GM12878 (cell line): ENCODE measurements at regions not wholly inside any gene's neighbourhood (a gene's known extent, or its start where the extent isn't known, plus 50 kb on each side); places are given as distances from the start of the nearest gene placed in this dataset.

Source experiments
- ATAC-seq: fragments of 200-7000 bp; cut with Tn5 transposase; 3 replicates; pipeline ENCODE4 v1.9.1; 2020; ENCODE audit warnings: mild to moderate bottlenecking, moderate library complexity
- BruUV-seq: library from RNA; stranded (reverse); fragments of 400-500 nt; replicated peaks from 2 replicates; lab custom pipeline; 2021; lab: Mats Ljungman, UMichigan
- CTCF ChIA-PET: fragments of 300-600 bp; sonication (Branson Sonifier 250); formaldehyde crosslinking; extraction: SDS; loops from one replicate; lab custom pipeline; 2021; ENCODE audit warnings: inconsistent platforms; lab: Yijun Ruan, JAX
- POLR2A ChIA-PET: fragments of 350-600 bp; formaldehyde crosslinking; extraction: SDS; loops from one replicate; lab custom pipeline; 2021; ENCODE audit warnings: inconsistent platforms; lab: Charles Lee
- RAD21 ChIA-PET: fragments of 300-600 bp; sonication (Branson Sonifier 250); formaldehyde crosslinking; loops from one replicate; lab custom pipeline; 2023; ENCODE audit warnings: antibody characterized with exemption; ENCODE audit not compliant: unreplicated experiment; lab: Charles Lee
- SMC1A ChIA-PET: fragments of 300-600 bp; sonication (Branson Sonifier 250); formaldehyde crosslinking; loops from one replicate; lab custom pipeline; 2023; ENCODE audit not compliant: unreplicated experiment, uncharacterized antibody; lab: Charles Lee
- DNase-seq: peaks from one replicate; pipeline ENCODE4 v3.0.0-alpha.2; 2011; ENCODE audit warnings: low read depth, low spot score
- FAIRE-seq: peaks from 3 replicates; lab custom pipeline; 2011; peaks lifted over from hg19 to GRCh38; lab: Jason Lieb, UNC
- H2AFZ ChIP-seq: 2 replicates; pipeline ENCODE4 v1.6.0; 2011; ENCODE audit warnings: low read depth, low read length, control low read depth; ENCODE audit not compliant: control insufficient read depth
- H3K27ac ChIP-seq: 2 replicates; pipeline ENCODE4 v1.5.1; 2011; ENCODE audit warnings: control low read depth; ENCODE audit not compliant: control insufficient read depth, insufficient read depth
- H3K27me3 ChIP-seq, 2 experiments: replicated peaks in 1 of 2; 2 replicates each; pipeline versions ENCODE4 v1.6.0 to v1.6.1; 2011; ENCODE audit warnings: low read length in 1 of 2; ENCODE audit not compliant: control insufficient read depth in 2 of 2, insufficient read depth in 2 of 2
- H3K36me3 ChIP-seq, 2 experiments: 2 replicates each; pipeline ENCODE4 v1.5.1; 2011; ENCODE audit warnings: low read length in 1 of 2; ENCODE audit not compliant: control insufficient read depth in 2 of 2, insufficient read depth in 2 of 2
- H3K4me1 ChIP-seq: 2 replicates; pipeline ENCODE4 v1.6.1; 2011; ENCODE audit warnings: mild to moderate bottlenecking, low read length, moderate library complexity, mixed read lengths; ENCODE audit not compliant: control insufficient read depth, insufficient read depth
- H3K4me2 ChIP-seq: 2 replicates; pipeline ENCODE4 v1.6.0; 2011; ENCODE audit warnings: control low read depth; ENCODE audit not compliant: control insufficient read depth, insufficient read depth
- H3K4me3 ChIP-seq: fragments of 200-600 bp; sonication (generic); 2 replicates; pipeline ENCODE4 v1.5.1; 2016
- H3K79me2 ChIP-seq: 2 replicates; pipeline ENCODE4 v1.6.0; 2011; ENCODE audit warnings: low read length; ENCODE audit not compliant: control insufficient read depth, insufficient read depth
- H3K9ac ChIP-seq: 2 replicates; pipeline ENCODE4 v1.8.0; 2011; ENCODE audit warnings: low read length, control low read depth, mixed read lengths; ENCODE audit not compliant: control insufficient read depth, insufficient read depth
- H3K9me3 ChIP-seq: replicated peaks from 3 replicates; pipeline ENCODE4 v1.5.1; 2011; ENCODE audit warnings: mild to moderate bottlenecking, low read length; ENCODE audit not compliant: control insufficient read depth, insufficient read depth
- H4K20me1 ChIP-seq: 2 replicates; pipeline ENCODE4 v1.6.0; 2011; ENCODE audit not compliant: control insufficient read depth, insufficient read depth
- ASH2L ChIP-seq: fragments of 300-600, 200-600 bp; sonication (generic); IDR thresholded peaks from 2 replicates; pipeline ENCODE4 v1.6.1; 2017; ENCODE audit warnings: low read depth, mild to moderate bottlenecking, borderline replicate concordance
- CREM ChIP-seq: IDR thresholded peaks from 2 replicates; pipeline ENCODE4 v1.6.1; 2014; ENCODE audit warnings: antibody characterized with exemption, low read depth
- DPF2 ChIP-seq: fragments of 450-650 bp; IDR thresholded peaks from 2 replicates; pipeline ENCODE4 v1.6.1; 2017; ENCODE audit warnings: mild to moderate bottlenecking
- E2F8 ChIP-seq: fragments of 450-650 bp; IDR thresholded peaks from 2 replicates; pipeline ENCODE4 v1.6.1; 2018; ENCODE audit warnings: mild to moderate bottlenecking, low read depth, moderate library complexity; ENCODE audit not compliant: partially characterized antibody
- E4F1 ChIP-seq: fragments of 450-650 bp; IDR thresholded peaks from 2 replicates; pipeline ENCODE4 v1.6.1; 2018; ENCODE audit warnings: borderline replicate concordance, mild to moderate bottlenecking; ENCODE audit not compliant: partially characterized antibody
- FOXK2 ChIP-seq: fragments of 450-650 bp; IDR thresholded peaks from 2 replicates; pipeline ENCODE4 v1.6.1; 2017; ENCODE audit warnings: mild to moderate bottlenecking, moderate library complexity
- HDAC2 ChIP-seq: fragments of 200-600 bp; sonication (generic); IDR thresholded peaks from 2 replicates; pipeline ENCODE4 v1.6.1; 2017
- HDAC6 ChIP-seq: fragments of 200-600 bp; sonication (generic); IDR thresholded peaks from one replicate; pipeline ENCODE4 v1.8.0; 2017; ENCODE audit warnings: antibody characterized with exemption; ENCODE audit not compliant: unreplicated experiment
- MEF2B ChIP-seq: fragments of 450-650 bp; IDR thresholded peaks from 2 replicates; pipeline ENCODE4 v1.6.1; 2018; ENCODE audit warnings: mild to moderate bottlenecking, moderate library complexity; ENCODE audit not compliant: partially characterized antibody, poor library complexity, severe bottlenecking
- PAX5 ChIP-seq: IDR thresholded peaks from 2 replicates; pipeline ENCODE4 v1.6.1; 2011; ENCODE audit warnings: low read depth, low read length, borderline replicate concordance
- SREBF2 ChIP-seq: IDR thresholded peaks from 2 replicates; pipeline ENCODE4 v1.6.1; 2012; ENCODE audit warnings: mild to moderate bottlenecking, low read length
- SUPT20H ChIP-seq: IDR thresholded peaks from 2 replicates; pipeline ENCODE4 v1.6.1; 2011; ENCODE audit warnings: low read depth, mild to moderate bottlenecking, low read length, moderate library complexity, borderline replicate concordance; ENCODE audit not compliant: control insufficient read depth
- ZNF217 ChIP-seq: fragments of 450-650 bp; IDR thresholded peaks from 2 replicates; pipeline ENCODE4 v1.6.1; 2017; ENCODE audit warnings: antibody characterized with exemption, mild to moderate bottlenecking
- WGBS: methylation state at CpG from one replicate; pipeline ENCODE4 v1.1.6; 2016; ENCODE audit warnings: low lambda C conversion rate; ENCODE audit not compliant: insufficient replicate concordance, insufficient coverage; ENCODE audit errors: missing lambda C conversion rate; 5-methylcytosine and 5-hydroxymethylcytosine counted together
- in situ Hi-C: fragments of 300-500 bp; cut with MboI; formaldehyde crosslinking; loops from 9 replicates; pipeline ENCODE4 v1.14.3; 2018; ENCODE audit warnings: mixed read lengths
- intact Hi-C: fragments of 100-400 bp; cut with micrococcal nuclease; formaldehyde crosslinking; loops from one replicate; pipeline ENCODE4 v1.14.2; 2022; ENCODE audit not compliant: unreplicated experiment

- TF ChIP-seq MEF2B, result no peak
- TF ChIP-seq SREBF2, result no peak
- no peak for TF ChIP-seq ZNF217
- TF ChIP-seq, all 136 proteins: peak for 0
These were observed 328.8 kb downstream of the ARL6IP6 start (continued) for GRCh38 chr2:153047220-153047619.

GRCh38 chr2:153043385-153043784 lies 325.0 kb downstream of the ARL6IP6 start:
- ChIA-PET CTCF (no interaction called here), POLR2A (no interaction called here), SMC1A (no interaction called here), RAD21 (no interaction called here)
- Histone ChIP-seq H3K27ac (no peak overlapping the region), H3K9me3 (no peaks in the 10 kb centered on the region), H3K79me2 (no peaks in the 10 kb centered on the region), H3K27me3 (no peaks in the 10 kb centered on the region), H2AFZ (no peak overlapping the region), H3K4me3 (no peak overlapping the region), H3K36me3 (no peaks in the 10 kb centered on the region), H3K9ac (no peak overlapping the region), H4K20me1 (no peaks in the 10 kb centered on the region), H3K4me2 (no peak overlapping the region), H3K4me1 (no peaks in the 10 kb centered on the region)
- ATAC-seq (no peak), DNase-seq (no peak), FAIRE-seq (no peak)
- 5% methylated on average over 1 of the region's 1 CpG for WGBS
- in situ Hi-C loops, result no loop called here
- BruUV-seq, result no TSS peak
- intact Hi-C loops, result no loop called here
- TF ChIP-seq SUPT20H, result no peak
- TF ChIP-seq DPF2, result no peak
- TF ChIP-seq FOXK2, result no peak
- TF ChIP-seq HDAC2, result no peak
- TF ChIP-seq E4F1, result no peak
- no peak for TF ChIP-seq HDAC6
- TF ChIP-seq CREM, result no peak
- TF ChIP-seq PAX5, result no peak
- no peak for TF ChIP-seq E2F8
- no peak for TF ChIP-seq ASH2L
